COLO668 (cell line): ENCODE measurements at regions not wholly inside any gene's neighbourhood (a gene's known extent, or its start where the extent isn't known, plus 50 kb on each side); places are given as distances from the start of the nearest gene placed in this dataset.

ENCODE experiments used
- DNase-seq: peaks from one replicate; lab custom pipeline; 2025; ENCODE audit not compliant: unreplicated experiment; lab: John Stamatoyannopoulos, UW

GRCh38 chr4:85250852-85251251 is 224.1 kb upstream of the ARHGAP24 start:
- no peak for DNase-seq

DNA sequence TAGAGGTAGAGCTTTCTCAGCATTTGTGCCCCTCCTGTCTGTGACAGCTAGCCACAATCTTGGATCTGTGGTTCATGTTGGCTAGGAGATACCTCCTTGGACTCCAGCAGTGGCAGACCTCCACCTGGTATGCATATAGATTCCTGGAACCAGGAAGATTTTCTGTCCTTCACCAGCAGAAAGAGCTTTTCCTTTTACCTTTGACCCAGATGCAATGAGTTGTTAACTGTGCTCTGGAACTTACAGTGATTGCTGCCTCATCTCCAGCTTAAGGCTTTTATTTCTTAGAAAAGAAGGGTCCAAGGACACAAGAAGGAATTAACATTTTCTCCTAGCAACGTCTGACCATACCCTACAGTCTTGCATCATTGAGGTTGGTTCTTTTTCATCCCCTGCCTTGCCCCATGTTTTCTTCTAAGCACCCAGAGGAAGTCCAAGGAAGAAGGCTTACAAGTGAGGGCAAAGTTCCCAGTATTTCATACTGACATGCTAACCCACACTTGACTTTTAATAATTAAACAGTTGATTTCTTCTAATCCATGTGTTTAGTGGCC is 217.1 kb upstream of the ARHGAP24 start:
- no peak for DNase-seq

DNA sequence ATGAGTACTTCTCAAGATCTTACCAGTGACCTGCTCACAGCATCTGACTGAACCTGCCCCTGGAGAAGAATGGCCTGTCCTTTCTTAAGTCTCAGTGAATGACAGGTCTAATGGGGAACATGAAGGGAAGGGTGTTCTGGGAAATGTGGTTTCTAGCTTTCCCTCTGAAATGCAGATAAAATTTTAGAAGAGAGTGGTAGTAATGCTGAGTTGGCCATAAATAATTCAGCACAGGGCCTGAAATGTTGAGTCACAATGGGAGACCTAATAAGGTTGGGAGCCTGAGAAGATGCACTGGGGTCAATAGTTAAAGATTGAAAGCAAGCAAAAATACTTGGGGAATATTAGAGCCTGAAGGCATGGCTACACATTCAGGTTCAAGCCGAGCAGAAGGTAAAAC is 214.9 kb upstream of the ARHGAP24 start:
- no peak for DNase-seq

- DNase-seq, result no peak
Measured at GRCh38 chr4:85265234-85265633, 209.7 kb upstream of the ARHGAP24 start.

- DNase-seq, result no peak
Measured at GRCh38 chr4:85268188-85268587, 206.8 kb upstream of the ARHGAP24 start.

GRCh38 chr4:85268961-85269360 is 206.0 kb upstream of the ARHGAP24 start:
- DNase-seq, result no peak

GRCh38 chr4:85274955-85275354 is 200.0 kb upstream of the ARHGAP24 start:
- no peak for DNase-seq

GRCh38 chr4:85280963-85281362 is 194.0 kb upstream of the ARHGAP24 start:
- DNase-seq, result no peak

- DNase-seq, result no peak
Measured at GRCh38 chr4:85291226-85291625, 183.7 kb upstream of the ARHGAP24 start.

GRCh38 chr4:85298037-85298436 is 176.9 kb upstream of the ARHGAP24 start:
- no peak for DNase-seq

- DNase-seq, result no peak
Measured at GRCh38 chr4:85302193-85302736, 172.7 kb upstream of the ARHGAP24 start.

DNA sequence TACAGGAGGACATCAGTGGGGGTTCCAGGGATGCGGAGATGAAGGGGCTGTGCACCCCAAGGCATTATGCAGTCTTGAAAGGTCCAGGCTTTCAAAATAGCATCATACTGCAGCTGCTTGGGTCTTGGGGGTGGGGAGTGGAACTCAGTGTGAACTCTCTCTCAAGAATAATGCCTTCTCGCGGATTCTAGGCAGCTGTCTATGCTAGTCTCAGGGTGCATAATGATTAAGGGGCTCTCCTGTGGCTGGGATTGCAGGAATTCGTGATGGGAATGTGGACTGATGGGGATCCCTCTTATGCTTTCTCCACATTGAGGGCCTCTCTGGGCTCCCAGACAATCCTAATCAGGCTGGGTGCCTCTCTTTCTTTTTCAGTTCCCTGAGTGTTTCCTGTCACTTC is 172.2 kb upstream of the ARHGAP24 start:
- no peak for DNase-seq

GRCh38 chr4:85318415-85318814 is 156.5 kb upstream of the ARHGAP24 start:
- DNase-seq, result no peak

DNA sequence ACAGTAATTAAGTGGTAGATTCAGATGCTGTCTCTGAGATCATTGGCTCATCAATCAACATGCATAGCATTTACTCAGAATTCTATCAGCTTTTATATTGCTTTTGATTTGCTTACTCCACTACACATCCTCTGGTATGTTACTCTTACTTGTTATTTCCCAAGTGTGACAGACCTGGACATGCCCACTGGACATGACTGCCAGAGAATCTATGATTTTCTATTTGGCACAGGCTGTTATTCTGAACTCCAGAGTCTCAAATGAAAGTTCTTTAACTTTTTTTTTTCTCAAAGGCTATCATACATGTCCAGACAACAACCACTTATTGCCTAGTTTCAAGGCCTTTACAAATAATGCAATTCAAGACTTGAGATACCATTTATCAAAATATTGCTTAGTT is 116.1 kb upstream of the ARHGAP24 start:
- no peak for DNase-seq

DNA sequence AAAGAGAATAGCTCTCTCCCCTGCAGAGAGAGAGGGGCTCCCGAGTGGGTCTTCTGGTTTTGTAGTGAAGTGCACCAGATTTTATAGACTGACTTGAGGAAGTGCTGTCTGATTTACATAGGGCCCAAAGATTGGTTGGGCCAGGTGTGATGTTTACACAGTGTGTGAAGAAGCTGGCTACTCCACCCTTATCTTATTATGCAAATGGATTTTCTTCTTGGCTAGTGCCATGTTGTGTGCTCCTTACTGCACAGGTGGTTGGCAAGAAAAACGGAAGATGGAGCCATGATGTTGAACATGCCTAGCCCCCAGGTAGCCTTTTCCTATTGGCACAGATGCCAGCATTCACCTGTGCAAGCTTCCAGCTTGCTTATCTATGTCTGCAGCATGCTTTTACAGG is 112.4 kb upstream of the ARHGAP24 start:
- no peak for DNase-seq

GRCh38 chr4:85367815-85368214 is 107.1 kb upstream of the ARHGAP24 start:
- no peak for DNase-seq

- no peak for DNase-seq
Measured at GRCh38 chr4:85368240-85368639, 106.7 kb upstream of the ARHGAP24 start.

DNA sequence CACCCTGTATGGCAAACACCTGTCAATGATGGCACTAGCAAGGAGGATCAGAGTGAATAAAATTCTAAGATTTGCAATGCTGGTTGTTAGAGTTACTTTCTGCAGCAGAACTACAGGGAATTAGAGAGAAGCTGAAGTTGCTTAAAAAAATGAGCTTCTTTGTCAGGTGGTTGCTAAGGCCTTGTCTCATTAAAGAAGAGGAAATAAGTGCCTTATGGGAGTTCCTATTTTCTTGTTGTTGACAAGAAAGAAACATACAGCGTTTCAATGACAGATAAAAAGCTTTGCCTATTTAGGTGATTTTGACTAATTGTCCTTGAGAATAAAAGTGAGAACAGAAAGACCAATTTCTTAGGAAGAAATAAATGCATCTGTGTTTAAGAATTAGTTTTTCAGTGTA is 106.0 kb upstream of the ARHGAP24 start:
- DNase-seq, result no peak

- no peak for DNase-seq
Measured at GRCh38 chr4:85369703-85370380, 105.1 kb upstream of the ARHGAP24 start.

DNA sequence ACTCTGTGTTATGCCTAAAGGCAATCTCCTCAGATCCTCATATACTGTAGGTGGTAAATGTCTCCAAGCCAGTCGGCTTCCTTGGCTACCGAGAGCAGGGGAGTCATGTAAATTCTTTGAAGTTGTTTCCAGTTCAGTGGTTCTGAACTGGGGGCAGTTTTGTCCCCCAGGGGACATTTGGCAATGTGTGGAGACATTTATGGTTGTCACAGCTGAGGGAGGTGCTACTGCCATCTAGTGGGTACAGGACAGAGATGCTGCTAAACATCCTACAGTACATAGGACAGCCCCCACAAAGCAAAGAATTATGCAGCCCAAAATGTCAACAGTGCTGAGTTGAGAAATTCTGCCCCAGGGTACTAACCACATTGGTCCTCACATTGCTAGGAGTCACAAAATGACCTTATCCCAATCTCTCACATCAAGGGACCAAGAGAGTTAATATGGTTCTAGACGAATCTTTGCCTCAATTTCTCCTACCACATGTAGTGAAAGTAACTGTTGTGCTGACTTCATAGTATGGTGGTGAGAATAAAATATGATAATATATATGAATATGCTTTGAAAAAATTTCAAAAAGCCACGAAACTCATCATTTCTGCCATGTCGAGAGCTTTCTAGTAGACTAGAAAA is 104.4 kb upstream of the ARHGAP24 start:
- no peak for DNase-seq

GRCh38 chr4:85372966-85373365 is 102.0 kb upstream of the ARHGAP24 start:
- no peak for DNase-seq

- no peak for DNase-seq
Measured at GRCh38 chr4:85376285-85376684, 98.7 kb upstream of the ARHGAP24 start.
